ENCODE measurements at regions not wholly inside any gene's neighbourhood (a gene's known extent, or its start where the extent isn't known, plus 50 kb on each side); places are given as distances from the start of the nearest gene placed in this dataset.

DNA sequence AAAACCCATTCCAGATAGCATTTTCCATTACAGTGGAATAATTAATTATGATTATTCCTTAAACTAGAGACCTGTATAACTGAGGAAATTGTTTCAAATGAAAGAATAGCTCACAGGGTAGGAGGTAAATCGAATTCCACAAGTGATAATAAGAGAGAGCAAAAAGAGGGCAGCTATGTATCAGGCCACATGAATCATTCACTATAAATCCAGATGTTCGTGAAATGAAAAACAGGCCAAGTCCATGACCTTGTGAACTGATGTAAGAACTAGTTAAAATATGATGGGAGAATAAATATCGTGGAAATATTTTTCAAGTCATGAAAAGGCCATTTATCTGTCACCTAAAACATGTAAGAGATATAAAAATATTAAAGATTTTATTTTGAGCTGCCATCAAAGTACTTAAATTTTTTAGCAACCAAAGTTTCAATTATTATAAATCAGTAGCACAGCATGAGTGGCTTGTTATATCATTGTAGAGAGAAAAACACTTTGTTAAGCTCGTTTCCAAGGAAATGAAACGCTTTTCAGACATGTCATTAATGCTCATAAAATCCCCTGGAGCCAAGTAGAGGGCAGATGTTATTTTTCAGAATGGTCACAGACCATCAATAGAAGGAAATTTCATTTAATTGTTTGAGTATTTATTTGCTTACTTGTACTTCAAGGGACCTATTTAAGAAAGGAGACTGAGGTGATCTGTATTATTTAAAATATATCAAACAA is 120.6 kb upstream of the CDKN3 start:
- TF ChIP-seq CTCF (IDR thresholded peaks at IDR 0.05; ENCODE audit: poor library complexity, severe bottlenecking) (no peak), REST (IDR thresholded peaks at IDR 0.05; ENCODE audit: borderline replicate concordance) (no peak)

All from neural cell (in vitro differentiated cells).